ENCODE measurements at regions not wholly inside any gene's neighbourhood (a gene's known extent, or its start where the extent isn't known, plus 50 kb on each side); places are given as distances from the start of the nearest gene placed in this dataset.

DNA sequence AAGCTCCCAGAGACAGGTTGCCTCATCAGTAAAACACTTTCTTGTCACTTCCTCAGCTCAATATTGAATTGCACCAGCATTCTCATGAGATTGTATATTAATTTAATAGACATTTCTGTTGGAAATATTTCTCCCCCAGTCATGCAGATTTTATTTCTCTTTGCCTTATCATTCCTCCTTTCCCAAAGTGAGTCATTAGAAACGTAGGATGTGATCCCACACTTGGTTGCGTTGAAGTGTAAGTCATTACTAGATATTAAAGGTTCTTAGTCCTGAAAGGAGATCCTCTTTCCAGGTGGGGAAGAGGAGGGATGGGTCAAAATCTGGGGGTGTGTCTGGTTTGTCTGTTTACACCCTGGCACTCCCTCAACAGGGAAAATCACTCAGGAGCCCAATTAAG is 438.2 kb downstream of the SLC4A3 start:
- TF ChIP-seq, protein P1, sequence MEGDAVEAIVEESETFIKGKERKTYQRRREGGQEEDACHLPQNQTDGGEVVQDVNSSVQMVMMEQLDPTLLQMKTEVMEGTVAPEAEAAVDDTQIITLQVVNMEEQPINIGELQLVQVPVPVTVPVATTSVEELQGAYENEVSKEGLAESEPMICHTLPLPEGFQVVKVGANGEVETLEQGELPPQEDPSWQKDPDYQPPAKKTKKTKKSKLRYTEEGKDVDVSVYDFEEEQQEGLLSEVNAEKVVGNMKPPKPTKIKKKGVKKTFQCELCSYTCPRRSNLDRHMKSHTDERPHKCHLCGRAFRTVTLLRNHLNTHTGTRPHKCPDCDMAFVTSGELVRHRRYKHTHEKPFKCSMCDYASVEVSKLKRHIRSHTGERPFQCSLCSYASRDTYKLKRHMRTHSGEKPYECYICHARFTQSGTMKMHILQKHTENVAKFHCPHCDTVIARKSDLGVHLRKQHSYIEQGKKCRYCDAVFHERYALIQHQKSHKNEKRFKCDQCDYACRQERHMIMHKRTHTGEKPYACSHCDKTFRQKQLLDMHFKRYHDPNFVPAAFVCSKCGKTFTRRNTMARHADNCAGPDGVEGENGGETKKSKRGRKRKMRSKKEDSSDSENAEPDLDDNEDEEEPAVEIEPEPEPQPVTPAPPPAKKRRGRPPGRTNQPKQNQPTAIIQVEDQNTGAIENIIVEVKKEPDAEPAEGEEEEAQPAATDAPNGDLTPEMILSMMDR (conservative IDR thresholded peaks at IDR 0.05; ENCODE audit: low read depth, low read length): no peak
- no peak for TF ChIP-seq EZH2phosphoT487 (IDR thresholded peaks at IDR 0.05; ENCODE audit: borderline replicate concordance, low read length)
- no peak for TF ChIP-seq EZH2 (IDR thresholded peaks at IDR 0.05; ENCODE audit: low read length, unreplicated experiment)
